HG03108 (cell line): ENCODE measurements at regions not wholly inside any gene's neighbourhood (a gene's known extent, or its start where the extent isn't known, plus 50 kb on each side); places are given as distances from the start of the nearest gene placed in this dataset.

Experiments
- ATAC-seq: cut with Tn5 transposase; IDR thresholded peaks from one replicate; pipeline ENCODE4 v1.9.1; 2021; ENCODE audit warnings: moderate library complexity; ENCODE audit not compliant: unreplicated experiment

DNA sequence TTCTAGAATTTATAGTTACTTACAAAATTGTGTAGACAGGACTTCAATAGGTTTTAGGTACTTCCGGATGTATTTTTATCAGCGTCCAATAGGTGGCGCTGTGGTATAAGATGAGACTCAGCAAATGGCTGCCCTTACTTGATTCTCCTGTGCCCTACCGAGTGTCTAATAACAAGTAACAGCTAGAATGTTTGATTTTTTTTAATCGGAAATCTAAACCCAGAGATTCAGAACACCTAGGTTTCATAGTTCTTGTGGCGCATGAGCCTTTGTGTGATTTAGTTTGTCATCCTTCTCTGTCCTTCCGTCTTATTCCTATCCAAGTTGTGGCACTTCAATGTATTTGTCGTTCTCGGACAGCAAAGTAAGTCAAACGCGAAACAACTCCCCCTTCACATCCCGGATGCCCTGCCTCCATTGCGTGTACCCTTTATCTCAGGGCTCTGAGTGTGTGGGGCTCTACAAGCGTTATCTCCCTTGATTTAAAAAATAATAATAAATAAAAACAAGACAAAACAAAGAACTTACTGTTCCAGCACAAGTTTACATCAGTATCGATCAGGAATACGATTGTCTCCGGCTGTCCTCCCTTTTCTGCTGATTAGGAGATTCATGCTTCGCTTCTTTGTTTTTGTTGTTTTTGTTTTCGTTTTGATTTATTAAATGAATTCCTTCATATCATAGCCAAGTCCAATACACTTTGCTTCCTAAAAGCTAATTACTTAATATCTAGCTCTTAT lies 50.7 kb upstream of the SLC30A5 start:
- peak; percentile 88 for ATAC-seq

DNA sequence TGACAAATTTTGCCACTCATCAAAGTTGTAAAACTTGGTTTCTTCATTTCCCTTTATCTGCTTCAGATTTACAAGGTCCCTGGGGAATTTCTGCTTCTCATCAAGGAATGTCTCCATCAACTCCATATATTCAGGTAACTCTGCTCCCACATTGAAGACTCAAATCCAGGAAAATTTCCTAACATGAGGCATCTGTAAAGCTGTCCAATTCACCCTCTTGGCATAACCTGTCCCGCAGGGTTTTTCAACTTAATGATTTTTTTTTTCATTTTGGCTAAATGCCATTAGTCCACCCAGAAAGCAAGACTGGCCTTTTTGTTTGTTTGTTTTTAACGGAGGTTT lies 50.2 kb upstream of the SLC30A5 start:
- no peak for ATAC-seq
